DMS 273 treated with DMSO at 0.1 percent for 48 hours (cell line): ENCODE measurements at regions not wholly inside any gene's neighbourhood (a gene's known extent, or its start where the extent isn't known, plus 50 kb on each side); places are given as distances from the start of the nearest gene placed in this dataset.

ENCODE experiments used
- DNase-seq: peaks from one replicate; lab custom pipeline; 2025; lab: John Stamatoyannopoulos, UW

DNA sequence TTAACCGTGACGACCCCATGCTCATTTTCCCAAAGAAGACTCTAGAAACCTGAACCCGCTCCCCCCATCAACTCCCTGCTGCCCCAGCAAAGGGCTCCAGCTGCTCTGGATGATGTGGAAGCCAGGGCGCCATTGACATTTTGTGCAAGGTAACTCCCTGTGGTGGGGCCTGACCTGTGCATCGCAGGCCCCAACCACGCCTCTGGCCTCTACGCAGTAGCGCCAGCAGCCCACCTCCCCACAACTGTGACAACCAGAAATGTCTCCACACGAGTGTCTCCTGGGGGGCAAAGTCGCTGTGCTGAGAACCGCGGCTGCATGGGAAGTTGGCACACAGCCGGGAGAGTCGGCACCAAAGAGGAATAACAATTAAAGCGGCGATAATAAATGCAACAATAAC is 86.9 kb upstream of the PRR5 start:
- DNase-seq: no peak

DNA sequence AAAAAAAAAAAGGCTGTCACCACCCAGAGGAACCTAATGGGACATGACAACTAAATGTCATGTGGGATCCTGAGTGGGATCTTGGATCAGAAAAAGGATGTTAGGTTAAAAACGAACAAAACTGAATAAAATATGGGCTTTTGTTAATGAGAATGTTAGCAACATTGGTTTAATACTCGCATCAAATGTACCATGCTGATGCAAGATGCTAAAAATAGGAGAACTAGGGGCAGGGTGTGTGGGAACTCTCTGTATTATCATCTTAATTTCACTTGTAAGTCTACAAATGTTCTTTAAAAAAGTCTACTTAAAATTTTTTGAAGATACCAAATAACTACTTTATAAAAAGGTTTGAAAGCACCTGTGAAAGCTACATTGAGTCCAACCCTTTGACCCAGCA is 88.8 kb upstream of the PRR5 start:
- no peak for DNase-seq

- no peak for DNase-seq
Observed at GRCh38 chr22:44611880-44612496, 90.0 kb upstream of the PRR5 start.

- no peak for DNase-seq
Observed at GRCh38 chr22:44610071-44610470, 91.9 kb upstream of the PRR5 start.

DNA sequence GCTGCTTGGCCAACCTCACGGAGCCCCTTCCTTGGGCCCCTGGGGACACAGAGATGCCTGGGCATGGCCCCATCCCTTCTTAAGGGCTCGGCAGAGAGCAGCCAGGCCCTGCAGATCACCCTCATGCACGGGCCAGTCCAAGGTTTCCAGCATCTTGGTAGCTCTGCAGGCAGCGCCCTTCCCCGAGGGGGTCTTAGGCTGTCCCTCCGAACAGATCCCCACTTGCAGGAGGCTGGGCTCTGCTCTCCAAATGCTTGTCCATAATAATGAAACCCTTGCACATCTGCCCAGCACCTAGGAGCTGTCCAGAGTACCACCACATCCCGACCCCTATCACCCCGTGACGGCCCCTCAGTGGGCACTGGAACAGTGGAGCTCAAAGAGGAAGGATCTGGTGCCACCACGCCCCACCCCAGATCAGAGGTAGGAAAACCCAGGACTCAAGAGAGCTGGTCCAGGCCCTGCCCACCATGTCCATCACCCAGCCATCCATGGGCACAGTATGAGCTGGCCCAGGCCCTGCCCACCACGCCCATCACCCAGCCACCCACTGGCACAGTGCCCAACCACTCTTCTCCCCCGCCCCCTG is 92.5 kb upstream of the PRR5 start:
- no peak for DNase-seq

- no peak for DNase-seq
Observed at GRCh38 chr22:44608597-44609399, 93.2 kb upstream of the PRR5 start.

GRCh38 chr22:44606126-44606525 is 95.9 kb upstream of the PRR5 start:
- DNase-seq: no peak

- no peak for DNase-seq
Observed at GRCh38 chr22:44605486-44605885, 96.5 kb upstream of the PRR5 start.

- no peak for DNase-seq
Observed at GRCh38 chr22:44604991-44605390, 97.0 kb upstream of the PRR5 start.

GRCh38 chr22:44604455-44604854 is 97.5 kb upstream of the PRR5 start:
- no peak for DNase-seq

DNA sequence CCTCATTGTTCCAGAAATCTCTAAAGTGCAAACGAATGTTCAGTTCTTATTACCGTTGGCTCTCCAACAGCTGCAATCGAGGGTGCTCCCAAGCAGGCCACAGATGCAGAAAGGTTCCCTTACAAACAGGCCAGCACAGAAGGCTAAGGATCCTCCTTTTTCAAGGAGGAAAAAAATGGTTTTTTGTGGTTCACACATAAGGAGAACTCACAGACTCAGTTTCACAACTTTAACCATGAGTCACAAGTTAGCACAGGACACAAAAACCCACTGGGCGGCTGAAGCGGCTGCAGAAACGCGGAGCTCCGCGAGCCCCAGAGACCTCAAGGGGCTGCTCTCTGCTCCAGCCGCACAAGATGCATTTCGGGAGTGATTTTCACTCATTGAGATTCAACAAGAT is 98.2 kb upstream of the PRR5 start:
- DNase-seq: no peak

- DNase-seq: no peak
Observed at GRCh38 chr22:44601725-44602124, 100.3 kb upstream of the PRR5 start.

- no peak for DNase-seq
Observed at GRCh38 chr22:44601189-44601588, 100.8 kb upstream of the PRR5 start.

DNA sequence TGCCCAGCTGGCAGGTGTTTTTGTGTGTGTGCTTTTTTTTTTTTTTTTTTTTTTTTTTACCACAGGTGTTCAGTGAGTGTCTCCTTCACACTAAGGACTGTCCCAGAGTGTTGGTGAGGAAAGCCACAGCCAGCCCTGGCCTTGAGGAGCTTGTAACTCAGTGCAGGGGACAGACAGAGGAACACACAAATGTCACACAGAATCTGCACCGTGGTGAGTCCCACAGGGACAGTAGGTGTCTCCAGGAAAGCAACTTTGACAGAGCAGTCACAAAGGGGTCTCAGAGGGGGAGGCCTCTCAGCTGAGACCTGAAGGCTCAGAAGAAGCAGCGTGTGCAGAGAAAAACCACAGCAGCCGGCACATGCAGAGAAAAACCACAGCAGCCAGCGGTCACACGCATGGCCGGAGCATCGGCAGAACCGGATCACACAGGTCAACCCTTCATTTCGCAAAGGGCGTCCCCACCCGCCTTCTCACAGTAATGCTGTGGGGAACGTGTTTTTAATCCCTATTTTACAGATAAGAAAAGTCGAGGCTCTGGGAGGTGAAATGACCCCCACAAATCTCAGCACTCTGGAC is 101.7 kb upstream of the PRR5 start:
- no peak for DNase-seq

DNA sequence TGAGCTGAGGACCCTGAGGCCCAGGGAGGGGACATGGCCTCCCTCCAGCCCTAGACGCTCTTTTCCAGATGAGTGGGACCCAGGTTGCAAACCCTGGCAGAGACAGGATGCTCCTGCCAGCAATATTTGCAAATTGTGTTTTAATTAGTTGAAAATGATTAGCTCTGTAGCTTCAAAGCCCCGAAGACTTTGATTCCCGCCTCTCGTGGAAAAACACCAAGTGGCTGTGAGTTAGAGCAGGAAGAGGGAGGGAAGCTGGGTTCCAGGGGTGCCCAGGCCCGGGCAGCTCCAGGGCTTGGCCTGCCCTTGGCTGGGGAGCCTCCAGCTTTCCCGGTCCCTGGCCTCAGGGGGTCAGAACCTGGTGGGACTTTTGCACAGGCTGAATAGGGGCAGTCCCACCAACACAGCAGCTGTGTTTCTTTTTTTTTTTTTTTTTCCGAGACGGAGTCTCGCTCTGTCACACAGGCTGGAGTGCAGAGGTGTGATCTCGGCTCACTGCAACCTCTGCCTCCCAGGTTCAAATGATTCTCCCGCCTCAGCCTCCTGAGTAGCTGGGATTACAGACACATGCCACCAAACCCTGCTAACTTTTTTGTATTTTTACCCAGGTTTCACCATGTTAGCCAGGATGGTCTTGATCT is 101.6 kb upstream of the RTL6 start:
- DNase-seq: no peak

DNA sequence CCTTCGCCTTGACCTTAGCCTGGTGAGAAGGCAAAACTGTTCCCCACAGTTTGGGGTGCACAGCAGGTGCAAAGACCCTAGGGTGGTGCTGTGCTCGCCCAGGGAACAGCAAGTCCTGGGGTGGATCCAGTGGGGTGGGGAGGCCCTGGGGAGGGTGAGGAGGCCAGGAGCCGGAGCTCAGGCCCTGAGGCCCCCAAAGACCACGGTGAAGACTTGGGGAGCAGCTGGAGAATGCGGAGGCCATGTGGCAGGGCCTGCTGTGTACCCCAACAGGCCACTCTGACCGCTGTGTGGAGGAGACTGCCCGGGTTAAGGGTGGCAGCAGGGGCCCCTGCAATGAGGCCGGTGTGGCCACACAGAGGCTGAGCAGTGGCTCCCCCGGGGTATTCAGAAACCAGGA is 101.1 kb upstream of the RTL6 start:
- DNase-seq: no peak

- peak; percentile 51 for DNase-seq
Observed at GRCh38 chr22:44597616-44598015, 99.6 kb upstream of the RTL6 start.

DNA sequence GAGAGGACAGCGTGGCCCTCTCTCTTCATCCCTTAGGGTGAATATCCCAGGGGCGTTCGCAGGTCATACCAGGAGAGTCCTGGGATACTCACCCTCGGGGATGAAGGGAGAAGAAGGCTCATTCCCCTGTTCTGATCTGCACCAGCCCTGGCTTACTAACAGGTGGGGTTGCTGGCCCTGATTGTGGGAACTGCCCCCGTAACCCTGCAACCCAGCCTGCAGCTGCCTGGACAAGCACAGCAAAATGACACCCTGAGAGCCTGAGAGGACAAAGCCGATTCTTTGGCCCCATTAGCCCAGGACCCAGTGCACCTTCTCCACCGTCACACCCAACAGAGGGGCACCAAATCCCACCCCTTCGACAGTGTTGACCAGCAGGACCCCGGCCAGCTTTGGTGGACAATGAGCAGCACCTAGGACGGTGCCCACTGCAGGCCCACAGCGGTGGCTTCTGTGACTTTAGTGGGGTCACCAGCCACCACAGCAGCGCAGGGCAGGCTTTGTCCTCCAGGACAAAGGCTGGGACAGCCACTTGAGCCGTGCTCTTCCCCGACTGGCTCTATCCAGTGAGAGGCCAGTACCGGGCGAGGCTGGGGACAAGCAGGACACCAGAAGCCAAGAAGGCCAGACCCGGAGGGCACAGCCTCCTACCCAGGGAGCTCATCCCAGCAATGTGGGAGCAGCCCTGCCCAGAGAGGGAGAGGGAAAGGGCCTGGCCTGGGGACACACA is 98.5 kb upstream of the RTL6 start:
- DNase-seq: no peak

GRCh38 chr22:44595841-44596341 is 97.9 kb upstream of the RTL6 start:
- DNase-seq: no peak

- DNase-seq: no peak
Observed at GRCh38 chr22:44594951-44595350, 96.9 kb upstream of the RTL6 start.

DNA sequence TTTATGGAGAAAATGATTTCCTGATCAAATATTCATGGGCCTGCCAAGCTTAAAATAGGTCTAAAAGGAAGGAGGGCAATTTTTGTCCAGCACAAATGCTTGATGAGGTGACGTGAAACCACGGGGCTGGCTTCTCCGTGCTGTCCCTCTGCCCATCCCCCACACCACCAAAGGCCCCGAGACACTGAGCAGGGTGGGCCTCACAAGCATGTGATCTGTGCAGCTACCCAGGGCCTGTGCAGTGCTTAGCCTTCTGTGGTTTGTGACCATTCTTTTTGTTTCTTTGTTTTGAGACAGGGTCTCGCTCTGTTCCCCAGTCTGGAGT is 94.8 kb upstream of the RTL6 start:
- no peak for DNase-seq
